ENCODE measurements at regions not wholly inside any gene's neighbourhood (a gene's known extent, or its start where the extent isn't known, plus 50 kb on each side); places are given as distances from the start of the nearest gene placed in this dataset.
"Not testable (repeated sequence)": the region's sequence is repeated elsewhere in the genome, so short reads cannot be mapped to it uniquely, and the experiment has no call there.

GRCh38 chr13:103599870-103600269 is 533.7 kb upstream of the SLC10A2 start:
- H3K36me3 ChIP-seq (ENCODE audit: control insufficient read depth, insufficient read depth, low read length); dilution Hi-C loops (cut with HindIII; ENCODE audit: low sequenced_read_pairs, unreplicated experiment); H3K9me3 ChIP-seq (ENCODE audit: control insufficient read depth, insufficient read depth, low read length); ATAC-seq (ENCODE audit: low read depth); H2BK15ac ChIP-seq (ENCODE audit: low read depth, low read length); H2BK120ac ChIP-seq (ENCODE audit: low read depth, low read length); H2AK5ac ChIP-seq (ENCODE audit: low read depth, low read length); H3K9me1 ChIP-seq (ENCODE audit: insufficient read depth, low read length); BruUV-seq (replicated peaks); CTCF ChIA-PET; H4K8ac ChIP-seq (ENCODE audit: low read depth in 2 of 2, low read length in 2 of 2); POLR2A ChIA-PET (ENCODE audit: unreplicated experiment); H3K27me3 ChIP-seq (ENCODE audit: control insufficient read depth, insufficient read depth, low read length); H3K4ac ChIP-seq (ENCODE audit: low read depth, low read length); H3K18ac ChIP-seq (ENCODE audit: low read depth, low read length); H2BK20ac ChIP-seq (ENCODE audit: low read depth, low read length); H3K9ac ChIP-seq (ENCODE audit: low read depth, low read length); H4K20me1 ChIP-seq (ENCODE audit: insufficient read depth, low read length); H3K4me1 ChIP-seq (ENCODE audit: control insufficient read depth, insufficient read depth, low read length); H2AK9ac ChIP-seq (replicated peaks; ENCODE audit: low read depth, low read length, poor library complexity); H3K14ac ChIP-seq (replicated peaks; ENCODE audit: low read depth, low read length); H3K79me1 ChIP-seq (ENCODE audit: low read depth in 1 of 2, low read length in 2 of 2); DNase-seq; H4K5ac ChIP-seq (ENCODE audit: low read depth, low read length); H3K27ac ChIP-seq (ENCODE audit: insufficient read depth, low read length); H3K56ac ChIP-seq (ENCODE audit: extremely low read depth, insufficient read depth, low read length); H2BK5ac ChIP-seq (ENCODE audit: low read depth, low read length, poor library complexity, severe bottlenecking); H2AFZ ChIP-seq (replicated peaks; ENCODE audit: low read length, poor library complexity); intact Hi-C loops (cut with micrococcal nuclease); H3K4me3 ChIP-seq (ENCODE audit: insufficient read depth, low read depth, low read length); H4K91ac ChIP-seq (ENCODE audit: insufficient read depth, low read depth, low read length); H3K23ac ChIP-seq (ENCODE audit: low read depth, low read length); H3K4me2 ChIP-seq (ENCODE audit: low read depth, low read length): not testable (repeated sequence)
- in situ Hi-C loops (cut with MboI; ENCODE audit: low sequenced_read_pairs), result loop anchor here (25.0 kb wide), 1 partner anchor 87 kb away; no protein-coding TSS in a partner anchor
- WGBS, 2 experiments (ENCODE audit: extremely low coverage in 2 of 2, insufficient read length in 1 of 2), result 93% methylated on average over 3 of the region's 26 CpGs; no CpG with 5 or more reads in 1 of the 2 experiments

All from IMR-90 (cell line).